Astrocyte (in vitro differentiated cells and primary cell): ENCODE measurements at regions not wholly inside any gene's neighbourhood (a gene's known extent, or its start where the extent isn't known, plus 50 kb on each side); places are given as distances from the start of the nearest gene placed in this dataset.

ENCODE experiments used
- EZH2 ChIP-seq: IDR thresholded peaks from 2 replicates; pipeline ENCODE4 v1.6.1; 2012; ENCODE audit warnings: mild to moderate bottlenecking, low read length, inconsistent platforms; ENCODE audit not compliant: insufficient read depth
- TF ChIP-seq, protein P1 (sequence below): IDR thresholded peaks from 2 replicates; pipeline ENCODE4 v1.5.1; 2011; ENCODE audit warnings: low read depth, mild to moderate bottlenecking, inconsistent platforms, low read length, moderate library complexity; ENCODE audit not compliant: insufficient read depth

DNA sequence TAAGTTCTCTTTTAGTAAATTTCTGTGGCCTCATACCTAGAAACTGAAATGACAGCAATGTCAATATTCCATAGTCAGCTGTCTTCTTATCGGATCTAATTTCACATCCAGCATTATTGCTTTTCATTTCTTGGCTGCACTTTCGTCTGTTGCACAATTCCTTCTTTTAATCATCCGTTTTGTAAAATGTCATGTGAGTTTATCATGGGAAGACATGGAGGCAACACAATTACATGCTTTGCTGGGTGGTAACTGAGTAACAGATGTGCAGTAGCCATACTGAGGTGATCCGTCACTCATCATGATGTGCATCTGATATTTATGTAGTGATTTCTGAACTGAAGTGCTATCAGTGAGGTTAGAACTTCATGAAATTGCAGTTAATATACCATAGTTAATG lies 68.3 kb upstream of the SLC7A11 start:
- TF ChIP-seq, protein P1, sequence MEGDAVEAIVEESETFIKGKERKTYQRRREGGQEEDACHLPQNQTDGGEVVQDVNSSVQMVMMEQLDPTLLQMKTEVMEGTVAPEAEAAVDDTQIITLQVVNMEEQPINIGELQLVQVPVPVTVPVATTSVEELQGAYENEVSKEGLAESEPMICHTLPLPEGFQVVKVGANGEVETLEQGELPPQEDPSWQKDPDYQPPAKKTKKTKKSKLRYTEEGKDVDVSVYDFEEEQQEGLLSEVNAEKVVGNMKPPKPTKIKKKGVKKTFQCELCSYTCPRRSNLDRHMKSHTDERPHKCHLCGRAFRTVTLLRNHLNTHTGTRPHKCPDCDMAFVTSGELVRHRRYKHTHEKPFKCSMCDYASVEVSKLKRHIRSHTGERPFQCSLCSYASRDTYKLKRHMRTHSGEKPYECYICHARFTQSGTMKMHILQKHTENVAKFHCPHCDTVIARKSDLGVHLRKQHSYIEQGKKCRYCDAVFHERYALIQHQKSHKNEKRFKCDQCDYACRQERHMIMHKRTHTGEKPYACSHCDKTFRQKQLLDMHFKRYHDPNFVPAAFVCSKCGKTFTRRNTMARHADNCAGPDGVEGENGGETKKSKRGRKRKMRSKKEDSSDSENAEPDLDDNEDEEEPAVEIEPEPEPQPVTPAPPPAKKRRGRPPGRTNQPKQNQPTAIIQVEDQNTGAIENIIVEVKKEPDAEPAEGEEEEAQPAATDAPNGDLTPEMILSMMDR = no peak
- no peak for TF ChIP-seq EZH2
